H1 (cell line): ENCODE measurements at regions not wholly inside any gene's neighbourhood (a gene's known extent, or its start where the extent isn't known, plus 50 kb on each side); places are given as distances from the start of the nearest gene placed in this dataset.

ENCODE experiments used
- CTCF ChIA-PET: fragments of 300-600 bp; sonication (Branson Sonifier 250); formaldehyde crosslinking; loops from one replicate; lab custom pipeline; 2021; ENCODE audit not compliant: partially characterized antibody; lab: Charles Lee
- POLR2A ChIA-PET: fragments of 300-600 bp; sonication (Branson Sonifier 250); formaldehyde crosslinking; loops from one replicate; lab custom pipeline; 2021; ENCODE audit warnings: inconsistent platforms; ENCODE audit not compliant: partially characterized antibody; lab: Charles Lee
- DNase-seq, 2 experiments: peaks; one replicate each; pipeline versions ENCODE4 v3.0.0 to v3.0.0-alpha.2; 2010 to 2022; ENCODE audit warnings: low spot score in 2 of 2, low read depth in 1 of 2, mixed read lengths in 1 of 2
- FAIRE-seq: peaks from 2 replicates; lab custom pipeline; 2011; peaks lifted over from hg19 to GRCh38; lab: Jason Lieb, UNC
- H2AFZ ChIP-seq: 2 replicates; pipeline ENCODE4 v1.8.1; 2012; ENCODE audit warnings: low read length, inconsistent platforms
- H2AK5ac ChIP-seq: 2 replicates; pipeline ENCODE4 v1.6.1; 2013; ENCODE audit warnings: low read depth, low read length
- H2BK120ac ChIP-seq: replicated peaks from 2 replicates; pipeline ENCODE3; 2013; ENCODE audit warnings: low read depth, low read length, inconsistent platforms
- H2BK12ac ChIP-seq: 2 replicates; pipeline ENCODE4 v1.6.1; 2013; ENCODE audit warnings: low read depth, low read length
- H2BK15ac ChIP-seq: 2 replicates; pipeline ENCODE4 v1.6.1; 2013; ENCODE audit warnings: low read length
- H2BK20ac ChIP-seq: 2 replicates; pipeline ENCODE4 v1.6.1; 2013; ENCODE audit warnings: low read length
- H2BK5ac ChIP-seq: 2 replicates; pipeline ENCODE4 v1.6.1; 2013; ENCODE audit warnings: low read depth, low read length
- H3K14ac ChIP-seq: 2 replicates; pipeline ENCODE4 v1.6.1; 2013; ENCODE audit warnings: inconsistent platforms; ENCODE audit not compliant: insufficient read length
- H3K18ac ChIP-seq: 2 replicates; pipeline ENCODE4 v1.6.1; 2013; ENCODE audit warnings: low read length; ENCODE audit errors: extremely low read depth
- H3K23ac ChIP-seq: 2 replicates; pipeline ENCODE4 v1.6.1; 2013; ENCODE audit warnings: inconsistent platforms; ENCODE audit not compliant: insufficient read length
- H3K23me2 ChIP-seq: 2 replicates; pipeline ENCODE4 v1.6.1; 2013; ENCODE audit warnings: low read depth, low read length
- H3K27ac ChIP-seq: 2 replicates; pipeline ENCODE4 v1.6.1; 2011; ENCODE audit warnings: low read depth, low read length, inconsistent platforms
- H3K27me3 ChIP-seq, 4 experiments: replicated peaks in 1 of 4; 1 replicate in 1 of 4; 2 replicates in 3 of 4; pipeline versions ENCODE4 v1.6.1 to v1.8.1; 2011 to 2013; ENCODE audit warnings: low read length in 3 of 4, mild to moderate bottlenecking in 3 of 4, inconsistent platforms in 2 of 4, mixed read lengths in 2 of 4, moderate library complexity in 1 of 4; ENCODE audit not compliant: control insufficient read depth in 3 of 4, insufficient read depth in 3 of 4; ENCODE audit errors: extremely low read depth in 1 of 4
- H3K36me3 ChIP-seq, 4 experiments: 2 replicates each; pipeline versions ENCODE4 v1.6.1 to v1.8.1; 2011 to 2013; ENCODE audit warnings: mild to moderate bottlenecking in 4 of 4, low read length in 3 of 4, moderate library complexity in 2 of 4, control low read depth in 1 of 4, inconsistent platforms in 1 of 4; ENCODE audit not compliant: insufficient read depth in 4 of 4, control insufficient read depth in 2 of 4
- H3K4ac ChIP-seq: replicated peaks from 2 replicates; pipeline ENCODE3; 2013; ENCODE audit warnings: low read length, low read depth, mixed read lengths, inconsistent platforms; ENCODE audit not compliant: insufficient read length
- H3K4me1 ChIP-seq, 4 experiments: replicated peaks in 1 of 4; 1 replicate in 1 of 4; 2 replicates in 3 of 4; pipeline versions ENCODE4 v1.6.1 to v1.8.1; 2011 to 2013; ENCODE audit warnings: low read length in 3 of 4, inconsistent platforms in 2 of 4, mixed read lengths in 1 of 4; ENCODE audit not compliant: insufficient read depth in 4 of 4, control insufficient read depth in 3 of 4
- H3K4me2 ChIP-seq, 2 experiments: 2 replicates each; pipeline versions ENCODE4 v1.6.1 to v1.8.1; 2011 to 2013; ENCODE audit warnings: low read depth in 2 of 2, low read length in 2 of 2, control low read depth in 1 of 2, inconsistent platforms in 1 of 2, mild to moderate bottlenecking in 1 of 2; ENCODE audit not compliant: insufficient read depth in 1 of 2
- H3K4me3 ChIP-seq, 4 experiments: fragments of 200-600, 300-600 bp in 1 of 4; sonication (generic), shearing (Covaris generic), sonication (Bioruptor Twin) in 1 of 4; 2 replicates each; pipeline versions ENCODE4 v1.5.1 to v1.8.1; 2011 to 2016; ENCODE audit warnings: low read length in 4 of 4, low read depth in 3 of 4, control low read depth in 2 of 4, inconsistent platforms in 2 of 4, mild to moderate bottlenecking in 2 of 4, mixed read lengths in 1 of 4, moderate library complexity in 1 of 4; ENCODE audit not compliant: insufficient read depth in 2 of 4; ENCODE audit errors: extremely low read depth in 1 of 4
- H3K56ac ChIP-seq: replicated peaks from 2 replicates; pipeline ENCODE3; 2013; ENCODE audit warnings: low read depth, mild to moderate bottlenecking, mixed read lengths, low read length, inconsistent platforms; ENCODE audit not compliant: insufficient read length
- H3K79me1 ChIP-seq: 2 replicates; pipeline ENCODE4 v1.6.1; 2013; ENCODE audit warnings: low read depth, low read length, control low read depth
- H3K79me2 ChIP-seq, 2 experiments: 2 replicates each; pipeline versions ENCODE4 v1.6.1 to v1.8.1; 2012 to 2013; ENCODE audit warnings: low read length in 2 of 2, mild to moderate bottlenecking in 2 of 2, inconsistent platforms in 1 of 2; ENCODE audit not compliant: insufficient read depth in 2 of 2, control insufficient read depth in 1 of 2
- H3K9ac ChIP-seq, 4 experiments: replicated peaks in 1 of 4; 1 replicate in 1 of 4; 2 replicates in 3 of 4; pipeline versions ENCODE4 v1.6.1 to v1.8.1; 2011 to 2013; ENCODE audit warnings: low read depth in 3 of 4, low read length in 3 of 4, control low read depth in 2 of 4, mild to moderate bottlenecking in 2 of 4, moderate library complexity in 2 of 4, inconsistent platforms in 1 of 4; ENCODE audit errors: extremely low read depth in 1 of 4
- H3K9me3 ChIP-seq, 2 experiments: 2 replicates each; pipeline versions ENCODE4 v1.6.1 to v1.8.1; 2012 to 2013; ENCODE audit warnings: mild to moderate bottlenecking in 2 of 2, moderate library complexity in 2 of 2, control low read depth in 1 of 2, inconsistent platforms in 1 of 2, low read depth in 1 of 2, low read length in 1 of 2, mixed read lengths in 1 of 2; ENCODE audit not compliant: insufficient read depth in 2 of 2
- H4K20me1 ChIP-seq, 2 experiments: replicated peaks in 1 of 2; 2 replicates each; pipeline versions ENCODE3 to v1.8.1; 2011 to 2013; ENCODE audit warnings: inconsistent platforms in 2 of 2, low read length in 2 of 2, mild to moderate bottlenecking in 1 of 2; ENCODE audit not compliant: insufficient read depth in 2 of 2, control insufficient read depth in 1 of 2
- H4K5ac ChIP-seq: 2 replicates; pipeline ENCODE4 v1.6.1; 2013; ENCODE audit warnings: low read length, low read depth, mixed read lengths, inconsistent platforms; ENCODE audit not compliant: insufficient read length
- H4K8ac ChIP-seq: 2 replicates; pipeline ENCODE4 v1.8.0; 2013; ENCODE audit warnings: mild to moderate bottlenecking, moderate library complexity, low read length, inconsistent platforms; ENCODE audit not compliant: insufficient read depth; ENCODE audit errors: extremely low read depth
- H4K91ac ChIP-seq: replicated peaks from 2 replicates; pipeline ENCODE3; 2013; ENCODE audit warnings: low read length, mixed read lengths, inconsistent platforms; ENCODE audit not compliant: insufficient read length
- CBX8 ChIP-seq: fragments of 300-800, 300-1000 bp; sonication (generic); IDR thresholded peaks from 2 replicates; pipeline ENCODE4 v1.7.1; 2016; ENCODE audit warnings: low read depth, low read length, borderline replicate concordance
- POLR2A ChIP-seq, 2 experiments: IDR thresholded peaks; 1 replicate in 1 of 2; 2 replicates in 1 of 2; pipeline ENCODE4 v1.6.1; 2011; ENCODE audit warnings: low read depth in 2 of 2, low read length in 2 of 2, mild to moderate bottlenecking in 2 of 2; ENCODE audit errors: control extremely low read depth in 1 of 2
- RNF2 ChIP-seq: fragments of 200-900, 300-1000 bp; sonication (generic); IDR thresholded peaks from 2 replicates; pipeline ENCODE4 v1.7.1; 2016; ENCODE audit warnings: borderline replicate concordance, low read depth, mild to moderate bottlenecking, antibody characterized with exemption, low read length; ENCODE audit not compliant: poor library complexity, severe bottlenecking; ENCODE audit errors: missing control alignments
- RXRA ChIP-seq: IDR thresholded peaks from 2 replicates; pipeline ENCODE4 v1.6.1; 2011; ENCODE audit warnings: low read depth, mild to moderate bottlenecking, low read length, moderate library complexity; ENCODE audit not compliant: insufficient read depth
- SIX5 ChIP-seq: IDR thresholded peaks from 2 replicates; pipeline ENCODE4 v1.6.1; 2011; ENCODE audit warnings: mild to moderate bottlenecking, low read depth, low read length
- SP4 ChIP-seq: IDR thresholded peaks from 2 replicates; pipeline ENCODE4 v1.6.1; 2012; ENCODE audit warnings: low read length, inconsistent platforms
- WGBS, 2 experiments: shearing (Covaris generic) in 1 of 2; methylation state at CpG; one replicate each; pipeline versions ENCODE4 v1.1.6 to v1.1.7; 2013 to 2015; ENCODE audit warnings: low lambda C conversion rate in 2 of 2, mixed read lengths in 2 of 2, inconsistent platforms in 1 of 2, low coverage in 1 of 2, missing lambda C conversion rate in 1 of 2; ENCODE audit not compliant: insufficient replicate concordance in 2 of 2, insufficient coverage in 1 of 2, insufficient read length in 1 of 2; ENCODE audit errors: extremely low coverage in 1 of 2, missing lambda C conversion rate in 1 of 2; 5-methylcytosine and 5-hydroxymethylcytosine counted together

- Histone ChIP-seq H3K4me2 (no peak overlapping the region), H3K27ac (no peak overlapping the region), H3K27me3 (no peaks in the 10 kb centered on the region), H4K91ac (no peak overlapping the region), H2AFZ (no peak overlapping the region), H3K79me2 (no peaks in the 10 kb centered on the region), H3K9ac (no peak overlapping the region), H3K79me1 (no peaks in the 10 kb centered on the region), H3K36me3 (no peaks in the 10 kb centered on the region), H3K56ac (no peak overlapping the region), H2BK120ac (no peak overlapping the region), H3K23me2 (no peaks in the 10 kb centered on the region), H2BK5ac (no peak overlapping the region), H2AK5ac (no peak overlapping the region), H4K5ac (no peak overlapping the region), H4K8ac (no peak overlapping the region), H3K23ac (no peak overlapping the region), H3K14ac (no peak overlapping the region), H3K4me3 (no peak overlapping the region), H3K9me3 (peaks cover 4 to 6% of the 10 kb centered on the region in 2 experiments; a peak in 1 of 4 replicates), H4K20me1 (no peaks in the 10 kb centered on the region), H3K4ac (no peak overlapping the region), H2BK12ac (no peak overlapping the region), H2BK15ac (no peak overlapping the region), H2BK20ac (no peak overlapping the region), H3K18ac (no peak overlapping the region), H3K4me1 (no peaks in the 10 kb centered on the region)
- POLR2A ChIA-PET: no interaction called here
- CTCF ChIA-PET: interaction anchor here (1.5 kb wide), 2 partner anchors 22 to 31 kb away, joined by 3 to 4 read pairs; no protein-coding TSS in a partner anchor
- WGBS, 2 experiments: 86% methylated on average over 2 of the region's 2 CpGs; no CpG with 5 or more reads in 1 of the 2 experiments
- TF ChIP-seq POLR2A (IDR thresholded peaks at IDR 0.05; ENCODE audit: control extremely low read depth in 1 of 2, low read depth in 2 of 2, low read length in 2 of 2) (no peak), CBX8 (no peak), RNF2 (no peak), RXRA (no peak), SP4 (no peak), SIX5 (no peak)
- DNase-seq: no peak
- FAIRE-seq: no peak
Measured at GRCh38 chr4:77493829-77494551, 111.6 kb upstream of the CXCL13 start.
